DOHH2 (cell line): ENCODE measurements at regions not wholly inside any gene's neighbourhood (a gene's known extent, or its start where the extent isn't known, plus 50 kb on each side); places are given as distances from the start of the nearest gene placed in this dataset.

ENCODE experiments used
- H3F3A ChIP-seq: fragments of 200-600 bp; sonication (generic), shearing (Covaris generic); 2 replicates; pipeline ENCODE4 v1.6.0; 2016; ENCODE audit warnings: antibody characterized with exemption, mild to moderate bottlenecking; ENCODE audit not compliant: control insufficient read depth, insufficient read depth
- H3K27ac ChIP-seq: fragments of 200-600 bp; sonication (generic); 2 replicates; pipeline ENCODE4 v1.5.1; 2014; ENCODE audit warnings: low read depth, mild to moderate bottlenecking, low read length, moderate library complexity
- H3K27me3 ChIP-seq: fragments of 200-600 bp; sonication (generic); 2 replicates; pipeline ENCODE4 v1.6.1; 2014; ENCODE audit warnings: mild to moderate bottlenecking, low read length, mixed read lengths; ENCODE audit not compliant: control insufficient read depth
- H3K36me3 ChIP-seq: fragments of 200-600 bp; sonication (generic); 2 replicates; pipeline ENCODE4 v1.6.1; 2014; ENCODE audit warnings: mild to moderate bottlenecking, low read length, moderate library complexity, mixed read lengths; ENCODE audit not compliant: control insufficient read depth
- H3K4me1 ChIP-seq: fragments of 200-600 bp; sonication (generic); 2 replicates; pipeline ENCODE4 v1.6.1; 2014; ENCODE audit warnings: mild to moderate bottlenecking, low read length, mixed read lengths; ENCODE audit not compliant: control insufficient read depth
- H3K4me2 ChIP-seq: fragments of 200-600 bp; sonication (generic); 2 replicates; pipeline ENCODE4 v1.6.0; 2014; ENCODE audit warnings: mild to moderate bottlenecking, low read length, moderate library complexity
- H3K4me3 ChIP-seq: fragments of 200-600 bp; sonication (generic); 2 replicates; pipeline ENCODE4 v1.5.1; 2014; ENCODE audit warnings: mild to moderate bottlenecking, low read length, mixed read lengths
- H3K79me2 ChIP-seq: fragments of 200-600 bp; sonication (generic); 2 replicates; pipeline ENCODE4 v1.6.1; 2014; ENCODE audit warnings: mild to moderate bottlenecking, low read length, mixed read lengths; ENCODE audit not compliant: control insufficient read depth
- H3K9me2 ChIP-seq: fragments of 200-600 bp; sonication (generic); replicated peaks from 2 replicates; pipeline ENCODE4 v1.6.1; 2014; ENCODE audit warnings: mild to moderate bottlenecking, low read length, mixed read lengths; ENCODE audit not compliant: control insufficient read depth
- H3K9me3 ChIP-seq: fragments of 200-600 bp; sonication (generic); 2 replicates; pipeline ENCODE4 v1.6.1; 2014; ENCODE audit warnings: antibody characterized with exemption, low read length, mixed read lengths; ENCODE audit not compliant: control insufficient read depth, insufficient read depth
- H4K20me1 ChIP-seq: fragments of 200-600 bp; sonication (generic); 2 replicates; pipeline ENCODE4 v1.6.0; 2014; ENCODE audit warnings: low read depth, mild to moderate bottlenecking, antibody characterized with exemption, low read length, moderate library complexity; ENCODE audit not compliant: control insufficient read depth, insufficient read depth
- CTCF ChIP-seq: fragments of 200-600 bp; sonication (generic); IDR thresholded peaks from one replicate; pipeline ENCODE4 v1.5.1; 2014; ENCODE audit warnings: antibody characterized with exemption, mild to moderate bottlenecking, low read depth, low read length; ENCODE audit not compliant: poor library complexity, severe bottlenecking
- EZH2phosphoT487 ChIP-seq: fragments of 200-600 bp; sonication (generic); IDR thresholded peaks from 2 replicates; pipeline ENCODE4 v1.6.1; 2017; ENCODE audit warnings: borderline replicate concordance, mild to moderate bottlenecking, antibody characterized with exemption, low read length, moderate library complexity, mixed read lengths

GRCh38 chr16:47885489-47885888 is 270.3 kb downstream of the ABCC12 start:
- H3K4me1 ChIP-seq, result no peaks in the 10 kb centered on the region
- H3K4me2 ChIP-seq, result no peak overlapping the region
- no peaks in the 10 kb centered on the region for H3K9me3 ChIP-seq
- no peaks in the 10 kb centered on the region for H3K9me2 ChIP-seq
- no peaks in the 10 kb centered on the region for H3K36me3 ChIP-seq
- no peak overlapping the region for H3K27ac ChIP-seq
- H4K20me1 ChIP-seq, result no peaks in the 10 kb centered on the region
- no peak for TF ChIP-seq CTCF
- no peak for TF ChIP-seq EZH2phosphoT487
- peaks cover 17% of the 10 kb centered on the region for H3K27me3 ChIP-seq
- no peak overlapping the region for H3K4me3 ChIP-seq
- H3F3A ChIP-seq, result no peaks in the 10 kb centered on the region
- H3K79me2 ChIP-seq, result no peaks in the 10 kb centered on the region

DNA sequence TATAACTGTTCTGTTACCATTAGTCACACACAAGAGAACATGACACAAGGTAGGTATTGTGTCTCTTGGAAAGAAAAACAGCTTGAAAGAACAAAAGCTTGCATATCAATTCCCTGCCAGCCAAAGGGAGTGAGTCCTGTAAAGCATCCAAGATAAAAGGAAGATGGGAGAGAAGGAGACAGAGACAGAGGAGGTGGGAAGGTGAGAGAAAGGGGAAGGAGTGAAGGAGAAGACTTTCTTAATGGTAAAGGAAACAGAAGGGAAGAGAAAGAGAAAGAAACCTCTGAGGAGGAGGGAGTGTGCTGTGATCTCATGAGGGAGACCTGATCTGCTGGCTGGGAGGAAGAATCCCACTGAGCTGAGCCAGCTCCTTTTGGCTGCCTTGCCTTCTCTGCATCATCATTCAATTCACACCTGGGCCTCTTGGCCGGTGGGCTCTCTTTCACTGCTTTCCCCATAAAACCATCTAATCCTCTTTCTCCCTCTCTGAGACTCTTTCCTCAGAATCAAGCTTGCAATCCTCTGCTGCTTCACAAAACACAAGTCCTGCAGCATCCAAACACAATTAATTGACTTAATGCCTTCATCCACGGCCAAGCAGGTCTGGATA is 271.6 kb downstream of the ABCC12 start:
- Histone ChIP-seq H3K4me2 (no peak overlapping the region), H3K79me2 (no peaks in the 10 kb centered on the region), H4K20me1 (no peaks in the 10 kb centered on the region), H3K9me2 (no peaks in the 10 kb centered on the region), H3K4me3 (no peak overlapping the region), H3K27me3 (peaks cover 7% of the 10 kb centered on the region; the same call in 1 of the 2 replicates), H3K4me1 (no peaks in the 10 kb centered on the region), H3K27ac (no peak overlapping the region), H3F3A (no peaks in the 10 kb centered on the region), H3K36me3 (no peaks in the 10 kb centered on the region), H3K9me3 (no peaks in the 10 kb centered on the region)
- TF ChIP-seq CTCF (no peak), EZH2phosphoT487 (no peak)

GRCh38 chr16:47881574-47881973 is 274.2 kb downstream of the ABCC12 start:
- H3K27ac ChIP-seq, result no peak overlapping the region
- TF ChIP-seq CTCF (no peak), EZH2phosphoT487 (no peak)
- no peaks in the 10 kb centered on the region for H3K4me1 ChIP-seq
- no peaks in the 10 kb centered on the region for H3K9me2 ChIP-seq
- no peaks in the 10 kb centered on the region for H3F3A ChIP-seq
- H3K9me3 ChIP-seq, result no peaks in the 10 kb centered on the region
- peaks cover 3% of the 10 kb centered on the region; the same call in 1 of the 2 replicates for H3K27me3 ChIP-seq
- no peaks in the 10 kb centered on the region for H4K20me1 ChIP-seq
- no peaks in the 10 kb centered on the region for H3K36me3 ChIP-seq
- no peaks in the 10 kb centered on the region for H3K79me2 ChIP-seq
- no peak overlapping the region for H3K4me3 ChIP-seq
- no peak overlapping the region for H3K4me2 ChIP-seq
